Muscle of arm (tissue), 1 donor: ENCODE measurements at regions not wholly inside any gene's neighbourhood (a gene's known extent, or its start where the extent isn't known, plus 50 kb on each side); places are given as distances from the start of the nearest gene placed in this dataset.
A peak's percentile ranks its signal among the peaks of the same experiment; 100 is the strongest.

ENCODE experiments used
- DNase-seq: peaks from one replicate; pipeline ENCODE4 v3.0.0-alpha.2; 2013

- DNase-seq, result no peak
Observed at GRCh38 chr2:162965191-162965590, 126.6 kb upstream of the KCNH7 start.

- DNase-seq, result no peak
Observed at GRCh38 chr2:162964513-162964912, 125.9 kb upstream of the KCNH7 start.

- DNase-seq, result no peak
Observed at GRCh38 chr2:162963156-162963555, 124.6 kb upstream of the KCNH7 start.

GRCh38 chr2:162945785-162946184 is 107.2 kb upstream of the KCNH7 start:
- no peak for DNase-seq

- no peak for DNase-seq
Observed at GRCh38 chr2:162938387-162938786, 99.8 kb upstream of the KCNH7 start.

- DNase-seq, result no peak
Observed at GRCh38 chr2:162934191-162934590, 95.6 kb upstream of the KCNH7 start.

- no peak for DNase-seq
Observed at GRCh38 chr2:162932416-162932815, 93.8 kb upstream of the KCNH7 start.

GRCh38 chr2:162929571-162929970 is 91.0 kb upstream of the KCNH7 start:
- no peak for DNase-seq

GRCh38 chr2:162928356-162928755 is 89.8 kb upstream of the KCNH7 start:
- no peak for DNase-seq

GRCh38 chr2:162926907-162927306 is 88.3 kb upstream of the KCNH7 start:
- DNase-seq, result no peak

GRCh38 chr2:162926501-162926900 is 87.9 kb upstream of the KCNH7 start:
- no peak for DNase-seq

GRCh38 chr2:162925595-162925994 is 87.0 kb upstream of the KCNH7 start:
- DNase-seq, result no peak

GRCh38 chr2:162919111-162919510 is 80.5 kb upstream of the KCNH7 start:
- no peak for DNase-seq

- DNase-seq, result no peak
Observed at GRCh38 chr2:162917626-162918025, 79.1 kb upstream of the KCNH7 start.

GRCh38 chr2:162916286-162916801 is 77.8 kb upstream of the KCNH7 start:
- no peak for DNase-seq

- DNase-seq, result no peak
Observed at GRCh38 chr2:162915858-162916257, 77.3 kb upstream of the KCNH7 start.

- no peak for DNase-seq
Observed at GRCh38 chr2:162914161-162914560, 75.6 kb upstream of the KCNH7 start.

- DNase-seq, result no peak
Observed at GRCh38 chr2:162912787-162913186, 74.2 kb upstream of the KCNH7 start.

GRCh38 chr2:162908567-162908966 is 70.0 kb upstream of the KCNH7 start:
- no peak for DNase-seq

GRCh38 chr2:162890690-162891311 is 52.2 kb upstream of the KCNH7 start:
- DNase-seq, result peak; percentile 4

- no peak for DNase-seq
Observed at GRCh38 chr2:162888652-162889051, 50.1 kb upstream of the KCNH7 start.
